ENCODE measurements at regions not wholly inside any gene's neighbourhood (a gene's known extent, or its start where the extent isn't known, plus 50 kb on each side); places are given as distances from the start of the nearest gene placed in this dataset.

DNA sequence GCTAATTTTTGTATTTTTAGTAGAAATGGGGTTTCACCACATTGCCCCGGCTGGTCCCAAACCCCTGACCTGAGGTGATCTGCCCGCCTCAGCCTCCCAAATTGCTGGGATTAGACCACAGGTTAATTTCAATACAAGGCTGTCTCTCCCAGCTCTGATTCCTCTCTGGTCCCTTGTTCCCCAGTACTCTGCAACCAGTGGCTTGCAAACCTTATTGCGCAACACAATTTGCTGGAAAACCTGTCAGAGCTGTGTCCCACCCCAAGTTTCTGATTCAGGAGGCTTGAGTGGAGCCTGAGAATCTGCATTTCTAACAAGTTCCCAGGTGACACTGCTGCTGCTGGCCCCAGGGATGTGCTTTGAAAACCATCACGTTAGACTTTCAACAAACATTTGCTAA, 96.2 kb upstream of the SRSF6 start:
- POLR2A ChIA-PET, result no interaction called here
- Histone ChIP-seq H3K9me3 (ENCODE audit: control insufficient read depth, insufficient read depth, low read depth, low read length) (no peaks in the 10 kb centered on the region), H3K4me1 (ENCODE audit: control insufficient read depth, insufficient read depth, low read length) (no peaks in the 10 kb centered on the region), H3K27ac (ENCODE audit: extremely low read depth, low read depth, low read length) (no peak overlapping the region), H3K36me3 (ENCODE audit: control insufficient read depth in 2 of 2, insufficient read depth in 1 of 2, low read length in 2 of 2) (no peaks in the 10 kb centered on the region), H3K4me3 (ENCODE audit: low read depth, low read length) (no peak overlapping the region)
- TF ChIP-seq ZNF660 (tag by site-specific recombination; IDR thresholded peaks at IDR 0.05), result no peak
- CTCF ChIA-PET, result no interaction called here

DNA sequence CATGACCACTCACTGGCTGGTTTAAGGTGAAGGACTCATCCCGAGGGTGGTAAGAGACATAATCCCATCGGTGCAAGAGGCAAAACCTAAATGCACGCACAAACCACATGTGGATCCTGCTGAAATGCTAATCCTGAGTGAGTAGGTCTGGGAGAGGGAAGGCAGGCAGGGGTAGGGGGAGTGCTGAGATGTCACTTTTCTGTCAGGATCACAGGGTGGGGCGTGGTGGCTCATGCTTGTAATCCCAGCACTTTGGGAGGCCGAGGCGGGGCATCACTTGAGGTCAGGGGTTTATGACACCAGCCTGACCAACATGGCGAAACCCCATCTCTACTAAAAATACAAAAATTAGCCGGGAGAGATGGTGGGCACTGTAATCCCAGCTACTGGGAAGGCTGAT, 97.7 kb upstream of the SRSF6 start:
- ChIA-PET CTCF (no interaction called here), POLR2A (no interaction called here)
- Histone ChIP-seq H3K36me3 (ENCODE audit: control insufficient read depth in 2 of 2, insufficient read depth in 1 of 2, low read length in 2 of 2) (no peaks in the 10 kb centered on the region), H3K4me3 (ENCODE audit: low read depth, low read length) (no peak overlapping the region), H3K4me1 (ENCODE audit: control insufficient read depth, insufficient read depth, low read length) (no peaks in the 10 kb centered on the region), H3K27ac (ENCODE audit: extremely low read depth, low read depth, low read length) (no peak overlapping the region), H3K9me3 (ENCODE audit: control insufficient read depth, insufficient read depth, low read depth, low read length) (no peaks in the 10 kb centered on the region)
- TF ChIP-seq SP2 (tag by site-specific recombination; IDR thresholded peaks at IDR 0.05) (no peak), SCRT2 (tag by site-specific recombination; IDR thresholded peaks at IDR 0.05) (no peak), ZNF133 (tag by site-specific recombination; IDR thresholded peaks at IDR 0.05) (no peak), SP7 (tag by site-specific recombination; IDR thresholded peaks at IDR 0.05) (no peak), YY1 (tag by site-specific recombination; IDR thresholded peaks at IDR 0.05) (no peak), ZNF2 (tag by site-specific recombination; IDR thresholded peaks at IDR 0.05) (no peak), ZNF501 (tag by site-specific recombination; IDR thresholded peaks at IDR 0.05) (no peak), ZNF214 (tag by site-specific recombination; IDR thresholded peaks at IDR 0.05; ENCODE audit: borderline replicate concordance) (no peak)
- TF ChIP-seq, protein P1, sequence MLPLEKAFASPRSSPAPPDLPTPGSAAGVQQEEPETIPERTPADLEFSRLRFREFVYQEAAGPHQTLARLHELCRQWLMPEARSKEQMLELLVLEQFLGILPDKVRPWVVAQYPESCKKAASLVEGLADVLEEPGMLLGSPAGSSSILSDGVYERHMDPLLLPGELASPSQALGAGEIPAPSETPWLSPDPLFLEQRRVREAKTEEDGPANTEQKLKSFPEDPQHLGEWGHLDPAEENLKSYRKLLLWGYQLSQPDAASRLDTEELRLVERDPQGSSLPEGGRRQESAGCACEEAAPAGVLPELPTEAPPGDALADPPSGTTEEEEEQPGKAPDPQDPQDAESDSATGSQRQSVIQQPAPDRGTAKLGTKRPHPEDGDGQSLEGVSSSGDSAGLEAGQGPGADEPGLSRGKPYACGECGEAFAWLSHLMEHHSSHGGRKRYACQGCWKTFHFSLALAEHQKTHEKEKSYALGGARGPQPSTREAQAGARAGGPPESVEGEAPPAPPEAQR (tag by site-specific recombination; IDR thresholded peaks at IDR 0.05), result no peak
- TF ChIP-seq, protein P2, sequence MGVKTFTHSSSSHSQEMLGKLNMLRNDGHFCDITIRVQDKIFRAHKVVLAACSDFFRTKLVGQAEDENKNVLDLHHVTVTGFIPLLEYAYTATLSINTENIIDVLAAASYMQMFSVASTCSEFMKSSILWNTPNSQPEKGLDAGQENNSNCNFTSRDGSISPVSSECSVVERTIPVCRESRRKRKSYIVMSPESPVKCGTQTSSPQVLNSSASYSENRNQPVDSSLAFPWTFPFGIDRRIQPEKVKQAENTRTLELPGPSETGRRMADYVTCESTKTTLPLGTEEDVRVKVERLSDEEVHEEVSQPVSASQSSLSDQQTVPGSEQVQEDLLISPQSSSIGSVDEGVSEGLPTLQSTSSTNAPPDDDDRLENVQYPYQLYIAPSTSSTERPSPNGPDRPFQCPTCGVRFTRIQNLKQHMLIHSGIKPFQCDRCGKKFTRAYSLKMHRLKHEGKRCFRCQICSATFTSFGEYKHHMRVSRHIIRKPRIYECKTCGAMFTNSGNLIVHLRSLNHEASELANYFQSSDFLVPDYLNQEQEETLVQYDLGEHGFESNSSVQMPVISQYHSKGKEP (tag by site-specific recombination; IDR thresholded peaks at IDR 0.05), result no peak
- TF ChIP-seq, protein P3, sequence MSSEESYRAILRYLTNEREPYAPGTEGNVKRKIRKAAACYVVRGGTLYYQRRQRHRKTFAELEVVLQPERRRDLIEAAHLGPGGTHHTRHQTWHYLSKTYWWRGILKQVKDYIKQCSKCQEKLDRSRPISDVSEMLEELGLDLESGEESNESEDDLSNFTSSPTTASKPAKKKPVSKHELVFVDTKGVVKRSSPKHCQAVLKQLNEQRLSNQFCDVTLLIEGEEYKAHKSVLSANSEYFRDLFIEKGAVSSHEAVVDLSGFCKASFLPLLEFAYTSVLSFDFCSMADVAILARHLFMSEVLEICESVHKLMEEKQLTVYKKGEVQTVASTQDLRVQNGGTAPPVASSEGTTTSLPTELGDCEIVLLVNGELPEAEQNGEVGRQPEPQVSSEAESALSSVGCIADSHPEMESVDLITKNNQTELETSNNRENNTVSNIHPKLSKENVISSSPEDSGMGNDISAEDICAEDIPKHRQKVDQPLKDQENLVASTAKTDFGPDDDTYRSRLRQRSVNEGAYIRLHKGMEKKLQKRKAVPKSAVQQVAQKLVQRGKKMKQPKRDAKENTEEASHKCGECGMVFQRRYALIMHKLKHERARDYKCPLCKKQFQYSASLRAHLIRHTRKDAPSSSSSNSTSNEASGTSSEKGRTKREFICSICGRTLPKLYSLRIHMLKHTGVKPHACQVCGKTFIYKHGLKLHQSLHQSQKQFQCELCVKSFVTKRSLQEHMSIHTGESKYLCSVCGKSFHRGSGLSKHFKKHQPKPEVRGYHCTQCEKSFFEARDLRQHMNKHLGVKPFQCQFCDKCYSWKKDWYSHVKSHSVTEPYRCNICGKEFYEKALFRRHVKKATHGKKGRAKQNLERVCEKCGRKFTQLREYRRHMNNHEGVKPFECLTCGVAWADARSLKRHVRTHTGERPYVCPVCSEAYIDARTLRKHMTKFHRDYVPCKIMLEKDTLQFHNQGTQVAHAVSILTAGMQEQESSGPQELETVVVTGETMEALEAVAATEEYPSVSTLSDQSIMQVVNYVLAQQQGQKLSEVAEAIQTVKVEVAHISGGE (tag by site-specific recombination; conservative IDR thresholded peaks at IDR 0.05; ENCODE audit: low read depth), result no peak
- TF ChIP-seq, protein P4, sequence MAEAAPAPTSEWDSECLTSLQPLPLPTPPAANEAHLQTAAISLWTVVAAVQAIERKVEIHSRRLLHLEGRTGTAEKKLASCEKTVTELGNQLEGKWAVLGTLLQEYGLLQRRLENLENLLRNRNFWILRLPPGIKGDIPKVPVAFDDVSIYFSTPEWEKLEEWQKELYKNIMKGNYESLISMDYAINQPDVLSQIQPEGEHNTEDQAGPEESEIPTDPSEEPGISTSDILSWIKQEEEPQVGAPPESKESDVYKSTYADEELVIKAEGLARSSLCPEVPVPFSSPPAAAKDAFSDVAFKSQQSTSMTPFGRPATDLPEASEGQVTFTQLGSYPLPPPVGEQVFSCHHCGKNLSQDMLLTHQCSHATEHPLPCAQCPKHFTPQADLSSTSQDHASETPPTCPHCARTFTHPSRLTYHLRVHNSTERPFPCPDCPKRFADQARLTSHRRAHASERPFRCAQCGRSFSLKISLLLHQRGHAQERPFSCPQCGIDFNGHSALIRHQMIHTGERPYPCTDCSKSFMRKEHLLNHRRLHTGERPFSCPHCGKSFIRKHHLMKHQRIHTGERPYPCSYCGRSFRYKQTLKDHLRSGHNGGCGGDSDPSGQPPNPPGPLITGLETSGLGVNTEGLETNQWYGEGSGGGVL (tag by site-specific recombination; IDR thresholded peaks at IDR 0.05), result no peak
- TF ChIP-seq, protein P5, sequence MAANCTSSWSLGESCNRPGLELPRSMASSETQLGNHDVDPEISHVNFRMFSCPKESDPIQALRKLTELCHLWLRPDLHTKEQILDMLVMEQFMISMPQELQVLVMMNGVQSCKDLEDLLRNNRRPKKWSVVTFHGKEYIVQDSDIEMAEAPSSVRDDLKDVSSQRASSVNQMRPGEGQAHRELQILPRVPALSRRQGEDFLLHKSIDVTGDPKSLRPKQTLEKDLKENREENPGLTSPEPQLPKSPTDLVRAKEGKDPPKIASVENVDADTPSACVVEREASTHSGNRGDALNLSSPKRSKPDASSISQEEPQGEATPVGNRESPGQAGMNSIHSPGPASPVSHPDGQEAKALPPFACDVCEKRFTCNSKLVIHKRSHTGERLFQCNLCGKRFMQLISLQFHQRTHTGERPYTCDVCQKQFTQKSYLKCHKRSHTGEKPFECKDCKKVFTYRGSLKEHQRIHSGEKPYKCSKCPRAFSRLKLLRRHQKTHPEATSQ (tag by site-specific recombination; IDR thresholded peaks at IDR 0.05), result no peak

All from HEK293 (cell line).